Ovary (tissue), 7 donors: ENCODE measurements at regions not wholly inside any gene's neighbourhood (a gene's known extent, or its start where the extent isn't known, plus 50 kb on each side); places are given as distances from the start of the nearest gene placed in this dataset.

Experiments used
- DNase-seq, 5 donors: peaks; one replicate each; pipeline ENCODE4 v3.0.0-alpha.2; 2019 to 2020
- H3K27ac ChIP-seq, 2 donors: fragments of 200-600 bp; one replicate each; pipeline versions ENCODE4 v1.5.1 to v1.8.0; 2019 to 2022
- H3K27me3 ChIP-seq: fragments of 200-600 bp; one replicate; pipeline ENCODE4 v1.8.0; 2022
- H3K36me3 ChIP-seq: fragments of 200-600 bp; sonication (generic); one replicate; pipeline ENCODE4 v1.5.1; 2019
- H3K4me1 ChIP-seq: one replicate; pipeline ENCODE4 v1.8.1; 2013; ENCODE audit warnings: mild to moderate bottlenecking, moderate library complexity; ENCODE audit not compliant: insufficient read depth
- H3K4me3 ChIP-seq: fragments of 200-600 bp; sonication (generic); one replicate; pipeline ENCODE4 v1.5.1; 2017
- H3K9me3 ChIP-seq, 2 donors: fragments of 200-600 bp in 1 of 2; sonication (generic) in 1 of 2; one replicate each; pipeline versions ENCODE4 v1.5.1 to v1.8.1; 2013 to 2019; ENCODE audit warnings: mild to moderate bottlenecking in 1 of 2, moderate library complexity in 1 of 2
- CTCF ChIP-seq, 3 donors: fragments of 450-650 bp in 2 of 3; fragments of 200-600 bp in 1 of 3; IDR thresholded peaks; one replicate each; pipeline versions ENCODE4 v1.5.1 to v1.8.0; 2016 to 2022; ENCODE audit warnings: antibody characterized with exemption in 3 of 3, mild to moderate bottlenecking in 1 of 3
- EP300 ChIP-seq: sonication (generic); formaldehyde crosslinking; IDR thresholded peaks from one replicate; pipeline ENCODE4 v1.6.1; 2017; ENCODE audit warnings: antibody characterized with exemption
- POLR2A ChIP-seq: fragments of 450-650 bp; IDR thresholded peaks from one replicate; pipeline ENCODE4 v1.6.1; 2017; ENCODE audit warnings: antibody characterized with exemption, mild to moderate bottlenecking, moderate library complexity
- WGBS, 3 donors: extraction: QIAGEN DNeasy Blood & Tissue Kit in 1 of 3; methylation state at CpG; one replicate each; pipeline versions ENCODE4 v1.1.5 to v1.1.7; 2013 to 2017; 5-methylcytosine and 5-hydroxymethylcytosine counted together
- intact Hi-C, 4 donors: fragments of 100-400 bp; cut with DNase I; formaldehyde crosslinking; loops; one replicate each; pipeline versions ENCODE4 v1.11.0 to v1.15.1; 2022 to 2023
- donor health status: DM: no; HTN: no; CAD: no; lungs with moderate emphysema.
- donor health status: DM: no; HTN: no; CAD: no.
- donor health status: Bipolar disorder and iron deficiency.
- donor health status: DM: no; HTN: no; CAD: no.
- donor health status: DM: yes; HTN: yes; CAD: no.

- Histone ChIP-seq H3K36me3 (no peaks in the 10 kb centered on the region), H3K4me3 (no peak overlapping the region), H3K9me3 (no peaks in the 10 kb centered on the region), H3K27me3 (peaks cover 5% of the 10 kb centered on the region), H3K27ac (no peak overlapping the region), H3K4me1 (no peaks in the 10 kb centered on the region)
- DNase-seq, result no peak
- 10 to 17% (median 16%) methylated on average over 1 of the region's 1 CpG for WGBS, 3 donors
- intact Hi-C loops, result no loop called here
- TF ChIP-seq CTCF (IDR thresholded peaks at IDR 0.05) (no peak), POLR2A (no peak), EP300 (no peak)
These were observed 251.8 kb upstream of the RASA1 start for GRCh38 chr5:87015901-87016300.

GRCh38 chr5:87020099-87020934 lies 247.4 kb upstream of the RASA1 start:
- WGBS, 3 donors, result 10 to 13% (median 12%) methylated on average over 4 of the region's 4 CpGs
- no peaks in the 10 kb centered on the region for H3K36me3 ChIP-seq
- H3K27me3 ChIP-seq, result no peaks in the 10 kb centered on the region
- H3K9me3 ChIP-seq, result no peaks in the 10 kb centered on the region
- no peak for DNase-seq
- no peak overlapping the region for H3K27ac ChIP-seq
- TF ChIP-seq POLR2A (no peak), CTCF (IDR thresholded peaks at IDR 0.05) (no peak), EP300 (no peak)
- H3K4me3 ChIP-seq, result no peak overlapping the region
- H3K4me1 ChIP-seq, result no peaks in the 10 kb centered on the region
- intact Hi-C loops, result no loop called here

DNA sequence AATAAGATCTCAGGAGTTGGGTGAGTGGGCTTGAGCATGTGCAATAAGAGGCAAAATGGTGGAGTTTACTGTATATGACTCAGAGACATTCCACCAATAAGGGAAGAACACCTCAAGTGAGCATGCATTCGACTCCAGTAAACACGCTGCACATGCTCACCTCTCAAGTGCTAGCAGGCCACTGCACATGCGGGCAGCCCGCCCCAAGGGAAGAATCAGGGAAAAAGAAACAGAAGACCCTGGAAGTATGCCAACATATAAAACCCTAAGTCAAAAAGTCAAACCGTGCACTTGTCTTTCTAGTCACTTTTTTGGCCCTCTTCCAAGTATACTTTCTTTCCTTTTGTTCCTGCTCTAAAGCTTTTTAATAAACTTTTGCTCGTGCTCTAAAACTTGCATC lies 245.3 kb upstream of the RASA1 start:
- TF ChIP-seq EP300 (no peak), CTCF (IDR thresholded peaks at IDR 0.05) (no peak), POLR2A (no peak)
- intact Hi-C loops, result no loop called here
- no peak for DNase-seq
- Histone ChIP-seq H3K4me3 (no peak overlapping the region), H3K27me3 (no peaks in the 10 kb centered on the region), H3K9me3 (no peaks in the 10 kb centered on the region), H3K27ac (no peak overlapping the region), H3K4me1 (no peaks in the 10 kb centered on the region), H3K36me3 (no peaks in the 10 kb centered on the region)
- WGBS, 3 donors, result 73 to 74% (median 73%) methylated on average over 6 of the region's 6 CpGs

GRCh38 chr5:87027570-87027969 lies 240.1 kb upstream of the RASA1 start:
- H3K27ac ChIP-seq, result no peak overlapping the region
- no peak for TF ChIP-seq CTCF (IDR thresholded peaks at IDR 0.05)
- H3K4me3 ChIP-seq, result no peak overlapping the region
- intact Hi-C loops, result no loop called here
- H3K9me3 ChIP-seq, result no peaks in the 10 kb centered on the region
- no peaks in the 10 kb centered on the region for H3K4me1 ChIP-seq
- DNase-seq, result no peak
- WGBS, 3 donors, result 72 to 77% (median 74%) methylated on average over 1 of the region's 1 CpG
- no peaks in the 10 kb centered on the region for H3K36me3 ChIP-seq
- no peaks in the 10 kb centered on the region for H3K27me3 ChIP-seq
